ENCODE measurements at regions not wholly inside any gene's neighbourhood (a gene's known extent, or its start where the extent isn't known, plus 50 kb on each side); places are given as distances from the start of the nearest gene placed in this dataset.

- TF ChIP-seq CTCF (IDR thresholded peaks at IDR 0.05), result no peak
- TF ChIP-seq POLR2A (IDR thresholded peaks at IDR 0.05), result no peak
Observed at GRCh38 chr6:95135182-95135581, 442.2 kb upstream of the MANEA start.

All from prostate gland (tissue), 2 donors.